GM19324 (cell line): ENCODE measurements at regions not wholly inside any gene's neighbourhood (a gene's known extent, or its start where the extent isn't known, plus 50 kb on each side); places are given as distances from the start of the nearest gene placed in this dataset.

ENCODE experiments used
- ATAC-seq: cut with Tn5 transposase; IDR thresholded peaks from one replicate; pipeline ENCODE4 v1.9.1; 2021; ENCODE audit warnings: mild to moderate bottlenecking, moderate library complexity; ENCODE audit not compliant: unreplicated experiment, low FRiP score

DNA sequence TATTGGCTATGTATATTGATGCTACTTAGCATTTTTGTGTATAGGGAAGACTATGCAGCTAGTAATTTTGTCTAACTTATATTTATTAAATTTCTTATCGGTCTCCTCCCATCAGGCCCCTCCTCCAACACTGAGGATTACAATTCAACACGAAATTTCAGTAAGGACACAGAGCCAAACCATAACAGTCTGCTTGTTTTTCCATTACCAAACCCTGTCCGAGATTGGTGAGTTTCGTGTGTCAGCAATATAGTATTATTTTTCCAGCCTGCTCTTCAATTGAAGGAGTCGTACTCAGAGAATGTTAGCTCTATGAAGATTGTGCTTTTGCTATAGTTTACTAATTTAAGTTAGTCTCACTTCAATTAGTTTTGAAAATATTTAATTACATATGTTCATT, 1495.3 kb downstream of the MRPL39 start:
- ATAC-seq: no peak

DNA sequence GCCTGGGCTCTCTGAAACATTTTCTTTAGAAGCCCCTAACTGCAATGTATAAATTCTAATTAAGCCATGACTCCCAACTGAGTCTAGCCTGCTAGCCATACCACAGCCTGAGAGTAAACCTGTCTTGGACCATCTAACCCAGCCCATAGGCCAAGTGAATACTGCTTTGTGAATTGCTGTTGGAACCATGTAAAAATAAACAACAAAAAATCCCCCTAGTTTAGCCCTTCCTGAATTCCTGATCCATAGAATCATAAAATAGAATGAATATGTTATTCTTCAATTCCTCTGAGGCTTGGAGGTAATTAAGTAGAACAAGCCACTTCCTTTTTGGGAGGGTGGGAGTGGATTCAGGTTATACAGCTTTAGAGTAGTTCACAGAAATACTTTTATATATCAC, 1496.4 kb downstream of the MRPL39 start:
- no peak for ATAC-seq

DNA sequence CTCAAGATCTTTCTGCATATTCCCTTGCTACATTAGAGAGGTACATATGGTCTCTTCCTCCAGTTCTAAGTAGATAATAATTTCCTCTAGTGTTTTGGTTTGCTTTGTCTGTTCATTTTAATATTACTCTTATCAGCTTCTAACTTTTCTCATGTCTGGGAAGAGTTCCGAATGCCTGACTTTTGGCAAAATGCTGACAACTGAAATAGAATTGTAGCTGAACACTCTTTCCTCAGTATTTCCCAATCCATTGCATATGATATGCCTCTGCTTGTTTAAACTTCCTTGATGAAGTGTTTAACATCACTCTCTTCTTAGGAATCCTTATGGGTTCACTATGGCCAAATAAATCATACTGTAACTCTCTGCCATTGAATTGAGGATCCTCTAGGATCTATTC, 1510.1 kb downstream of the MRPL39 start:
- ATAC-seq: no peak

DNA sequence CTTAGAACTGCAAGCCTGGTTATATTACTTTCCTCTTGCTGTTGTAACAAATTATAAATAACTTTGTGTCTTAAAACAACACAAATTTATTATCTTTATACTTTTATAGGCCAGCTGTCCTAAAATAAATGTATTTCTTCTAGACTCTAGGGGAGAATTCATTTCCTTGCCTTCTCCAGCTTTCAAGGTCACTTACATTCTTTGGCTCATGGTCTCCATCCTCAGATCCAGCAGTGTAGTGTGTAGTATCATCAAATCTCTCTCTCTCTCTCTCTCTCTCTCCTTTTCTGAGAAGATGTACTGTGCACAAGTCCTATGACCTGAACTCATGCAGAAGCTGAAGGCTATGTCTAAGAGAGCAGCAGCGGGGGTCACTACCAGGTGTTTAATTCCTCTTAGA, 1510.6 kb downstream of the MRPL39 start:
- ATAC-seq: no peak

DNA sequence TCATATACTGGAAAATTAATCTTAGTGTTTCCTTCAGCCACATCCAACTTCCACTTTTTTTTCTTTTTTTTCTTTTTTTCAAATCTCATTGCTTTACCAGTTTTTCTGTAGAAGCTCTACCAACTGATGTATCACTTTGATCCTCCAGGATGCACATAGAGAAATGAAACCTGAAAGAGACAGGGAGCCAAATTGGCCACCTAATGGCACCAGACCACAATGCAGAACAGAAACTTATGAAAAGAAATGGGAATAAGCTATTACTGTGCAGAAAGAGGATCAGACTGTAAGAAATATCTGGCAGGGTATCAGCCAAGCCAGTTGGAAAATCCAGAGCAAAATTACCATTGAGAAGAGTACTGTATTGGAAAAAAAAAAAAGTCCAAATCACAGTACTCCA, 1514.2 kb downstream of the MRPL39 start:
- no peak for ATAC-seq

DNA sequence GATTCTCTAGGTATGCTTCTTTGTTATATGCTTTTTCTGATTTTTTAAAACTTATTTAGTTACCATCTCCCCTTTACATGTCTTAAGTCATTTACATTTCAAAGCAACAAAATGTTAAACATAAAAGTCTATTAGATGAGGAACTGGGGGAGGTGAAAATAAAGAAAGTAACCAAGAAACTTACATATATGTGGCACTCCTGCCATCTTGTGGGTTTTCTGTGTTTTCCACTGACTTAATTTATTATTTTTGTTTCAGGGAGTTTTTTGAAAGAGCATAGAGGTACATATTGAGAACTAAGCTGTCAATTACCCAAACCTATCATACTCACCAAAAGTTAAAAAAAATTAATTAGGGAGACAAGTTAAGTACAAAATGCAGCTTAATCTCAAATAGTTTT, 1531.1 kb downstream of the MRPL39 start:
- no peak for ATAC-seq

DNA sequence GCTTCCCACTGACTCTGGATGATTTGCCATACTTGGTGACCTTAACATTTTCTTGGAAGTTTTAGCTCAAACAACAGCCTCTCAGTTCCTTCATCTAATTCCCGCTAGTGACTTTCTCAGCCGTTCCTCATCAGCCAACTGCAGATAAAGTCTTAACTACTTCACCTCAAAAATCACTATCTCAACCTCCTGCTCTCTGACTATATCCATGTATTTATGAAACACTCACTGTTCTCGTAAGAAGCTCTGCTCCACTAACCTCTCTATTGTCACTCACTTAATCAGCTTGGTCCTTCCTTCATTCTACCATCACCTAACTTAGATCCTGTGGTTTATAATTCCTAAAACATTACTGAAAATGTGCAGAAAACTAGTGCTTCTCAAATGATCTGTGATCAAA, 1551.6 kb downstream of the MRPL39 start:
- ATAC-seq: no peak

DNA sequence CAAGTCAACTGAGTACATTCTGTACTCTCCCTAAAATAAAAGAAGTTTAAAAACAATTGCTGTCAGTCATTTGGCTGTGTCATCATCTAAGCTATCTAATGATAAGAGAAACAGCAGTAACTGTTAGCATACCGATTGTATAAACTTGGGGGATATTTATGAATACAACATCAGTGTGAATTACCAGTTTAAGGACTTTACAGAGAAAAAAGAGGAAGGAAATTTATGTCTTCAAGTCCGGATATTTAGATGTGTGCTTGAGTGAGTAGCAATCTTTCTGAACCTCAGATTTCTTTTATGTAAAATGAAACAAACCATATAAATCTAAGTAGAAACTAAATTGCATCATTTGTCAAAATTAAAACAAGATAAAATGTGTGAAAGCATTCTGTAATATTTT, 1557.0 kb downstream of the MRPL39 start:
- ATAC-seq: no peak

DNA sequence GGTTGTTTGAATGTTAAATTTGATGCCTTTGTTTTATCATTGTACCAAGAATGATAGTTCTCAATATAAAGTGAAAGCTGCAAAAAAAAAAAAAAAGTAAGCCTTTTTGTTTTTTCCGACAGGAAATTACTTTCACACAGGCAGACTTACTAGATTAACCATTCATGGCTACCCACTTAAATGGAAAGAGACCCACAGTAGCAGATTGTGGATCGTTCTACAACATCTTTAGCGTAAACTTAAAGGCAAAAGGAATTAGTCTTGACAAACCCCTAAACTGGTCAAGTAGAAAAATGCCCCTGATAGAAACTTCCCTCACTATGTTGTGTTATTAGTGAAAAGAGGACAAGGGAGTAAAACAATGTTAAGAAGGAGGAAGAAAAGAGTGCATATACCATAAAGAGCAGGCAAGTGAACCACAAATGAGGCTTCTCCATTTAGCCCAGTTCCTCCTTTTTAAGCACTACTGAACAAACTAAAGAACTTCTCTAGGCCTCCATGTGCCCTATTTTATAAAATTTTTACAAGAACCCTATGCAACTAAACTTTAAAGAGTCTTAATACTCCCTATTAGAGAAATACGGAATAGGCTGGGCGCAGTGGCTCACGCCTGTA, 1560.3 kb downstream of the MRPL39 start:
- ATAC-seq: no peak

DNA sequence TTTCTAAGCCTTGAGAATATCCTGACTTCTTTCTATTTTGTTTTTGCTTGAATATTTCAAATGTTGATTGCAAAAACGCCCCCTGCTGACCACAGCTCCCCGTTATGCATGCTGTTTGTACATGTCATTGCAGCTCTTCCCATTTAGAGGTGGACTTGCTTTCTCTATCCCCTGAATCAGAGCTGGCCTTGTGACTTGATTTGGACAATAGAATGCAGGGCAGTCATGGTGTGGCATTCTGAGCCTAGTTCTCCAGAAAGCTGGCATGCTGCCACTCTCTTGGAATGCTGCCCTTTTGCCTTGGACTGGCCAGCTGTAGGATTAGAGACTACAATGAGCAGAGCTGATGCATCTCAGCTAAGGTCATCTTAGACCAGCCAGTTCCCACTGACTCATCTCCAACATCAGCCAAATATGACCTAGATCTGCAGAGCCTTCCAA, 1561.5 kb downstream of the MRPL39 start:
- no peak for ATAC-seq

DNA sequence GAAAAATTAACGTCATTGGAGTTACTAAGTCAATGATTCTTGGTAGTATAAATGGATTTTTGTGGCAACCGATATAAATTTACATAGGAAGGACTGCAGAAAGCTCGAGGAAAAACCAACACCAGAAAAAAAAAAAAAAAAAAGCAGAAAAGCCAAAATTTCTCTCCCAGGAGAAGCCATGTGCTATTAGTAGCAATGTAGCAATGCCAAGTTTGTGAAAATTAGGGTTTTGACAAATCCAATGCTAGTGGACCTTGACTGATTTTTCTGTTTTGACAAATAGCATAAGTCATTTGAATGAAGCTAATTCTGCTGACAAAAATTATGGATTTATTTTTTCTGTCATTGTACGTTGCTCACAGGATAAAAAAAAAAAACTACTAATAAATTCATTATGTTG, 1561.9 kb downstream of the MRPL39 start:
- no peak for ATAC-seq

DNA sequence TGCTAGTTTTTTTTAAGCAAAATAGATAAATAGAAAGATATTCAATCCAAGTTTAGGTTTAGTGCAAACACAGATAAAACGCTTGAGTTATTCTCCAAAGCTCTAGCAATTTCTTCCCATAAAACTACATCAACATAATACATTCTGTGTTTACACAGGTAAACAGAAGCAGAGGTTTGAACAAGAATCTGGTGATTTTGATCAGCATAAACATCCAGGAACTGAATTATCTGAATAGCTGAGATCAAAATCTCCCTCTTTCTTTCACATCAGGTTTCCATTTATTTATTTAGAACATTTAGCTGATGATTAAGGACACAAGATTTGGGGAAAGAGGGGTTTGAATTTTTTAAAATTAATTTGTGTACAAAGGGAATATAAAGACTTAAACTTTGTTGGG, 1564.6 kb downstream of the MRPL39 start:
- no peak for ATAC-seq

DNA sequence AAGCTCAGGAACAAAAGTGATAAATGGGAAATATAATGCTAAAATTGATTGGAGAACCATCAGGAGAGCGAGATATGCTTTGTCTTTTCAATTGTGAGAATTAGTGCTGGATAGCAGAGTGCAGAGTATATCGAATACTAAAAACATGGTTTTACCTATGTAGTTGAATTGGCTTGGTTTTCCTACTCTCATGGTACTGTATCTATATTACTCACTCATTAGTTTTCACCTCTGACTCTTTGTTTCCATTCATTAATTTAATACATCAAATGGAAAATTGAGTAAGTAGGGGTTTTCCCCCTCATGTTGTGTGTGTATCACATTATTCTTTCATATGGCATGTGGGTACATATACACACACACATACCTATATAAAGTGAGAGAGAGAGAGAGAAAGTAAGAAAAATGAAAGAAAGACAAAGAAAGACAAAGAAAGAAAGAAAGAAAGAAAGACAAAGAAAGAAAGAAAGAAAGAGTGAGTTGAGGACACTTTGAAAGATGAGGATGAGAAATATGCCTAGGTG, 1574.5 kb downstream of the MRPL39 start:
- no peak for ATAC-seq

DNA sequence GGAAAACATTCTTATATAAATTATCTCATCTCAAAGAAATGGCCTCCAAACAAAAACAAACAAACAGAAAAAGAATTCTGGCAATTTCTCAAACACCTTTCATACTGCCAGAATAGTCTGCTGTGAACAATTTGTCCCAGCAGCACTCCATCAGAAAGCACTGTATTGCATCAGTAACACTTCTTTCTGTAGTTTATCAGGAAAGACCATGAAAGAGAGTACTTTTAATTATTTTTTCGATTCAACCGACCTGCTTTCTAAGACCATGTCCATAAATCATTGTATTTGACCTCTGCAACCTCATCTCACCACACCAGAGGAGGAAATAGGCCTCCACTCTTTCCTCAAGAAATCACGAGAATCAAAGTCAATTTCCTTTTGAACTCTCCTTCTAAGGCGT, 1579.9 kb downstream of the MRPL39 start:
- ATAC-seq: no peak

DNA sequence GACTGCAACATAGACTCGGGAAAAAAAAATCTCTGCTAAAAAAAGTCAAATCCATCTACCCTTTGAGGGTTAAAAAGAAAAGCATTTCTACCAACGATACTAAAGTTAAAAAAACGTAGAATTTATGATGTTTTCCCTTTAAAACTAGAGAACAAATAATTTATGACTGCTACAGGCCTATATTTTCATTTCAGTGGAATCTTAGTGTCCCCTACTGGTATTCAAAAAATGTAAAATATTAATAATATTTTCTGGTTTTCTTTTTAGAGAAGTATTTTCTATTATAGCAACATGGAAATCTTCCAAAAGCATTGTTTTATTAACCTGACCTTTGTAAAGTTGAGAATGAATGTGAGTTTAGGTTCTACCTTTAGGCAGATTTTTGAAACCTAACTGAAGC, 1582.2 kb downstream of the MRPL39 start:
- ATAC-seq: no peak

DNA sequence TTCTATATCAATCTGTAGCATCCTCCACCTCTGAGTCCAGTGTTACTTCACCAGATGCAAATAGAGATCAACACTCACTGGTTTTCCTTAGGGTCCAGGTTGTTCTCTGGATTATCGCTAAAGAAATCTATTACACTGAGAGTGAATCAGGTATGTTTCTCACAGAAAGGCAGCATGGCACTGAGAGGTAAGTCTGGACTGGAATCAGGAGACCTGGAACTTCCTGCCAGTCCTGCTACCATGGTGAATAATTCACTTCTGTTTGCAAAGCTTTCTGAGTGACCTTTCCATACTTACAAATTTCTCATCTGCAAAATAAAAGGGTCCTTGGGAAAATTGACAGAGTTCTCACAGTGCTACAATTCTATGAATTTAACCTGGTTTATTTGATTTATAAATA, 1583.3 kb downstream of the MRPL39 start:
- no peak for ATAC-seq

DNA sequence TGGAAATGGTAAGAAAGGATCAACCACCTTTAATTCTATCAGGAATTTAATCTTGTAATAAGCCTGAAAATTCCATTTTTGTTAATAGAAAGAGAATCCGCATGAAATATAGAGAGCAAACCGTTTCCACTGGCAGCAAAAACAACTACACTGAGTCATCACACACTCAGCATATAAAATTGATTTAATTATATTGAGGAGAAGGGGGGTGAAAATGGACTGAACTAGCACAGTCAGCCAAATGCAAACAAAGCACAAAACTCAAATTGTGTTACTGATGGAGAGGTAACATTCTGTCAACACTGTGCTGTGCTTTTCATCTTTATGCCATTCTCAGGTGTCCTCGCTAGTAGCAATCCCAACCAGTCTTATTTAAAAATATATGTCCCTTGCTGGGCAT, 1583.9 kb downstream of the MRPL39 start:
- ATAC-seq: no peak

DNA sequence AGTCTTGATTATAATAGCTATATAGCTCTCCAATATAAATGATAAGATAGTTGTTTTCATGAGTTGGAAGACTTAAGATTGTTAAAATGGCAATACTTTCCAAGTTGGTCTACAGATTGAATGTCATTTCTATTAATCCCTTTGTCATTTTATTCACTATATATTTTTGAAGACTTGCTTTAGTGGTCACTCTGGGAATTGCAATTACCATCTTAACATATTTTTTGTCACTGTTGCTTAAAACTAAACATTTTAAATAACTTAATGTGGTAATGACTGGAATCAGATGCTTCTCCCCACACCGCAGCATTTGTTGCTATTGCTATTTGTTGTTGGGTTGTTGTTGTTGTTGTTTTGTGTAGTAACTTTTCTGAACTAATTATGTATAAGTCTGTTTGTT, 1592.9 kb downstream of the MRPL39 start:
- ATAC-seq: no peak

DNA sequence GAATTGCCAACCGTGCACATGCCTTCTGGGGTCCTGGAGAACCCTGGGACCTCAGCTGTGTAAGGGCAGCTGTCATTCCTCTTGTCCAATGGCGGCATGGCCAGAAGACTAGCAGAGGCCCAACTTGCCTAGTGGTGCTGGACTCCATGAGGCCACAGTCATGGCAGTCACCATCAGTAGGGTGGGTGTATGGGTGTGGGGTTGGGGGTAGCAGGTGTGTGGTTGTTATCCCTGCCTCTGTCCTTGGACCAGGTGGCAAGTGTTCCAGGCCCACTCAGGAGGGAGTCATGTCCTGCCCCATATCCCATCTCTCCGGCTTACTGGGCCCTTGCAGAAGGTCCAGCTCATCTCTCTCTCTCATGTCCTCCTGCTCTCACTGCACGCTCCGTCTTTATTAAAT, 1596.2 kb downstream of the MRPL39 start:
- no peak for ATAC-seq

DNA sequence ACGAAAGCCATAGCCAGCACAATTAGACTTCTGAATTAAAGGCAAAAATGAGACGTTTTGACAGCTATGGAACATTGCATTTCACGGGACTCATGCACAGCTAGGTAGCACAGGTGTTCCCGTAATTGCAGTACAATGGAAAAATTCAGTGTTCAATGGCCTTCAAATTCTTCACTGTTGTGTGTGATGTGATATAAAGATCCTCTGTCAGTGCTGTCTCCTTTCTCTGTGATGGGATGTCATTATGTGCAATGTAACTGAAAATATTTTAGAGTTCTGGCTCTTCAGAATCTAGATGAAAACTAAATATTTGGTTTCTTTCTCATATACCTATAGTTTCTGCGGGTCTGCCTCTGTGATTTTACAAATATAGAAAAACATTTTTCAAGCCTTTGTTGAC, 1599.7 kb downstream of the MRPL39 start:
- ATAC-seq: no peak

DNA sequence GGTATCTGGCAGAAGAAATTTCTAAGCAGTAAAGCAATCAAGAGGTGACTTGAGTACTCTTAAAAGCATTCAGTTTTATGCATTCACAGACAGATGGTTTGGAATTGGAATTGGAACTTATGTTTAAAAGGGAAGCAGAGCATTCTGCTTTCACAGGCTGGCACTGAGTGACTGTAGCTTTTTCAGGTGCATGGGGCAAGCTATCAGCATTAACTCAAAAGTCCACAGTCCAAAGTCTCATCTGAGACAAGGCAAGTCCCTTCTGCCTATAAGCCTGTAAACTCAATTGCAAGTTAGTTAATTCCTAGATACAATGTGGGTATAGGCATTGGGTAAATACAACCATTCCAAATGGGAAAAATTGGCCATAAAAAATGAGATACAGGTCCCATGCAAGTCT, 1620.3 kb downstream of the MRPL39 start:
- ATAC-seq: no peak

DNA sequence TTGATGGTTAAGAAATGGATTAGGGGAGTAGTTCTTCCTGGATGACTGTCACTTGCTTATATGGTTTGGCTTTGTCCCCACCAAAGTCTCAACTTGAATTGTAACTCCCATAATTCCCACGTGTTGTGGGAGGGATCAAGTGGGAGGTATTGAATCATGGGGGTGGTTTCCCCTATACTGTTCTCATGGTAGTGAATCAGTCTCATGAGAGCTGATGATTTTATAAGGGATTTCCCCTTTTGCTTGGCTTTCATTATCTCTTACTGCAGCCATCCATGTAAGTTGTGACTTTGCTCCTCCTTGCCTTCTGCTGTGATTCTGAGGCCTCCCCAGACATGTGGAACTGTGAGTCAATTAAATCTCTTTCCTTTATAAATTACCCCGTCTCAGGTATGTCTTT, 1621.1 kb downstream of the MRPL39 start:
- ATAC-seq: no peak

DNA sequence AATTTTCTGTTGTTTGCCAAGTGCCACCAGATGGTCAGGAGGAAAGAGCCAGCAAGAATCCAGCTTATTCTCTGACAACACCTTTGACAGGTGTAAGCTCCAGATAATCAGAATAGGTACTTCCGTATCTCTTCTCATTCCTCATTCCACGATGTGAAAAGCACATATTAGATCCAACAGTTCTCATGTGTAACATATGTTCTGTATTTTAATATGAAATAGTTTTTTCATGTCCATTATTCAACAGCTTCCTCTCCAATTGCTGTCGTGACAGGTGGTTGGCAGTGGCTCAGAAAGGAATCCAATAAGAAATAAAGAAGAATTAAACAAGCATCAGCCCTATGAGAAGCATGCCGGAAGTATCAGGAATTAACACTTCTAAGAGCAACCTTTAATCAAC, 1624.7 kb downstream of the MRPL39 start:
- ATAC-seq: no peak
